A549 (cell line): ENCODE measurements at regions not wholly inside any gene's neighbourhood (a gene's known extent, or its start where the extent isn't known, plus 50 kb on each side); places are given as distances from the start of the nearest gene placed in this dataset.

ENCODE experiments used
- ATAC-seq, 2 experiments: fragments of 200-7000 bp in 1 of 2; fragments of >200 bp in 1 of 2; cut with Nextera tagmentation in 1 of 2; cut with Tn5 transposase in 1 of 2; 3 replicates each; pipeline versions ENCODE4 v1.8.0 to v1.9.1; 2018 to 2020; ENCODE audit warnings: mild to moderate bottlenecking in 1 of 2, moderate library complexity in 1 of 2
- CTCF ChIA-PET: fragments of 300-600 bp; sonication (Branson Sonifier 250); formaldehyde crosslinking; extraction: SDS; loops from one replicate; lab custom pipeline; 2021; ENCODE audit warnings: antibody characterized with exemption, inconsistent platforms; lab: Yijun Ruan, JAX
- POLR2A ChIA-PET: fragments of 350-600 bp; formaldehyde crosslinking; extraction: SDS; loops from one replicate; lab custom pipeline; 2021; ENCODE audit warnings: antibody characterized with exemption, inconsistent platforms; lab: Yijun Ruan, JAX
- DNase-seq, 2 experiments: peaks; one replicate each; pipeline versions ENCODE4 v3.0.0 to v3.0.0-alpha.2; 2011 to 2016; ENCODE audit warnings: low read depth in 1 of 2, low spot score in 1 of 2
- FAIRE-seq: peaks from 2 replicates; lab custom pipeline; 2011; peaks lifted over from hg19 to GRCh38; lab: Jason Lieb, UNC
- H3K27ac ChIP-seq, 2 experiments: fragments of >200 bp; sonication (Bioruptor Twin); formaldehyde crosslinking; 3 replicates each; pipeline ENCODE4 v1.5.1; 2016 to 2017
- H3K4me1 ChIP-seq: fragments of >200 bp; sonication (Bioruptor Twin); formaldehyde crosslinking; 3 replicates; pipeline ENCODE4 v1.6.1; 2016
- H3K4me2 ChIP-seq: fragments of >200 bp; sonication (Bioruptor Twin); formaldehyde crosslinking; 3 replicates; pipeline ENCODE4 v1.6.1; 2016
- H3K4me3 ChIP-seq: fragments of >200 bp; sonication (Bioruptor Twin); formaldehyde crosslinking; 3 replicates; pipeline ENCODE4 v1.5.1; 2016
- H3K9me3 ChIP-seq: fragments of >200 bp; sonication (Bioruptor Twin); formaldehyde crosslinking; 3 replicates; pipeline ENCODE4 v1.6.1; 2016
- ATOH8 ChIP-seq: fragments of 250-450 bp; sonication (Bioruptor Pico); IDR thresholded peaks from 2 replicates; pipeline ENCODE4 v1.5.0; 2020; ENCODE audit warnings: low read depth, mild to moderate bottlenecking, moderate library complexity
- BCL3 ChIP-seq: fragments of >200 bp; sonication (Bioruptor Twin); formaldehyde crosslinking; IDR thresholded peaks from 3 replicates; pipeline ENCODE4 v1.6.1; 2016
- CBX2 ChIP-seq: fragments of 200-600 bp; sonication (generic); IDR thresholded peaks from 2 replicates; pipeline ENCODE4 v1.6.1; 2016; ENCODE audit warnings: low read depth, mild to moderate bottlenecking, borderline replicate concordance
- CHD2 ChIP-seq: fragments of 150-350 bp; IDR thresholded peaks from 2 replicates; pipeline ENCODE4 v1.6.1; 2014; ENCODE audit warnings: low read length; ENCODE audit not compliant: partially characterized antibody
- CHD4 ChIP-seq: fragments of 200-600 bp; sonication (generic); IDR thresholded peaks from 2 replicates; pipeline ENCODE4 v1.6.1; 2016; ENCODE audit warnings: antibody characterized with exemption, mild to moderate bottlenecking, borderline replicate concordance
- CTCF ChIP-seq: fragments of >200 bp; sonication (Bioruptor Twin); formaldehyde crosslinking; IDR thresholded peaks from 3 replicates; pipeline ENCODE4 v1.5.1; 2016
- ELK1 ChIP-seq: fragments of 150-350 bp; IDR thresholded peaks from 2 replicates; pipeline ENCODE4 v1.6.1; 2014; ENCODE audit warnings: low read depth, mild to moderate bottlenecking, low read length
- EP300 ChIP-seq, 2 experiments: fragments of >200 bp; sonication (Bioruptor Twin); formaldehyde crosslinking; IDR thresholded peaks; 2 replicates in 1 of 2; 3 replicates in 1 of 2; pipeline ENCODE4 v1.6.1; 2016 to 2017
- ESRRA ChIP-seq: fragments of 150-350 bp; IDR thresholded peaks from 2 replicates; pipeline ENCODE4 v1.6.1; 2014; ENCODE audit warnings: mild to moderate bottlenecking, low read length, borderline replicate concordance
- FOSB ChIP-seq: fragments of 250-450 bp; sonication (Bioruptor Pico); IDR thresholded peaks from 2 replicates; pipeline ENCODE4 v1.5.0; 2020; ENCODE audit warnings: mild to moderate bottlenecking, moderate library complexity
- HES2 ChIP-seq: fragments of >200 bp; sonication (Bioruptor Twin); formaldehyde crosslinking; IDR thresholded peaks from 2 replicates; pipeline ENCODE4 v1.6.1; 2016
- HEYL ChIP-seq: fragments of 250-450 bp; sonication (Bioruptor Pico); IDR thresholded peaks from 2 replicates; pipeline ENCODE4 v1.8.0; 2021; ENCODE audit warnings: mild to moderate bottlenecking, moderate library complexity
- JUNB ChIP-seq: fragments of >200 bp; sonication (Bioruptor Twin); formaldehyde crosslinking; IDR thresholded peaks from 2 replicates; pipeline ENCODE4 v1.6.1; 2016
- KDM5A ChIP-seq: fragments of 200-600 bp; sonication (generic); IDR thresholded peaks from 2 replicates; pipeline ENCODE4 v1.6.1; 2016; ENCODE audit warnings: antibody characterized with exemption, mild to moderate bottlenecking
- NFE2L2 ChIP-seq: fragments of 150-350 bp; conservative IDR thresholded peaks from 2 replicates; pipeline ENCODE4 v1.6.1; 2014; ENCODE audit warnings: low read length
- REST ChIP-seq: fragments of 200-600 bp; sonication (generic); IDR thresholded peaks from 2 replicates; pipeline ENCODE4 v1.6.1; 2016; ENCODE audit warnings: antibody characterized with exemption, mild to moderate bottlenecking, moderate library complexity
- RNF2 ChIP-seq: fragments of 200-600 bp; sonication (generic); IDR thresholded peaks from 2 replicates; pipeline ENCODE4 v1.6.1; 2016; ENCODE audit warnings: low read depth, mild to moderate bottlenecking, antibody characterized with exemption, moderate library complexity, borderline replicate concordance
- SMC3 ChIP-seq: fragments of >200 bp; sonication (Bioruptor Twin); formaldehyde crosslinking; IDR thresholded peaks from 3 replicates; pipeline ENCODE4 v1.6.1; 2018; ENCODE audit warnings: inconsistent platforms
- USF2 ChIP-seq: fragments of 450-650 bp; IDR thresholded peaks from 2 replicates; pipeline ENCODE4 v1.6.1; 2014; ENCODE audit warnings: antibody characterized with exemption
- ZC3H11A ChIP-seq: fragments of 450-650 bp; IDR thresholded peaks from 2 replicates; pipeline ENCODE4 v1.6.1; 2014; ENCODE audit warnings: antibody characterized with exemption, mild to moderate bottlenecking
- ZNF302 ChIP-seq: fragments of 250-450 bp; sonication (Bioruptor Pico); IDR thresholded peaks from 2 replicates; pipeline ENCODE4 v1.9.0; 2021; ENCODE audit warnings: inconsistent platforms, mild to moderate bottlenecking, moderate library complexity
- WGBS: methylation state at CpG from one replicate; pipeline ENCODE4 v1.1.6; 2017; ENCODE audit errors: missing lambda C conversion rate; 5-methylcytosine and 5-hydroxymethylcytosine counted together

- Histone ChIP-seq H3K4me1 (no peaks in the 10 kb centered on the region), H3K4me3 (no peak overlapping the region)
- no peak for TF ChIP-seq HEYL (CRISPR knock-in tag)
- no peak for TF ChIP-seq USF2
- TF ChIP-seq KDM5A, result no peak
- no peak for TF ChIP-seq ELK1
- TF ChIP-seq CHD4, result no peak
- TF ChIP-seq, all 56 proteins: peak for 0
- no peak overlapping the region for H3K27ac ChIP-seq
- ChIA-PET POLR2A (no interaction called here), CTCF (interaction anchor here (3.6 kb wide), 1 partner anchor 23 kb away, joined by 17 read pairs; no protein-coding TSS in a partner anchor)
- H3K4me2 ChIP-seq, result no peak overlapping the region
- no peaks in the 10 kb centered on the region for H3K9me3 ChIP-seq
- WGBS, result 100% methylated on average over 1 of the region's 1 CpG
- FAIRE-seq (no peak), ATAC-seq (no peak), DNase-seq (no peak)
These were observed 76.1 kb downstream of the C5orf15 start for GRCh38 chr5:133892306-133892705.

GRCh38 chr5:133891390-133891789 is 77.0 kb downstream of the C5orf15 start:
- no peak overlapping the region for H3K4me3 ChIP-seq
- no peaks in the 10 kb centered on the region for H3K9me3 ChIP-seq
- H3K4me2 ChIP-seq, result no peak overlapping the region
- no peak for FAIRE-seq
- TF ChIP-seq RNF2 (no peak), BCL3 (no peak), NFE2L2 (no peak), FOSB (CRISPR knock-in tag) (no peak), JUNB (no peak), EP300 (IDR thresholded peaks at IDR 0.05) (no peak)
- WGBS, result 67% methylated on average over 5 of the region's 5 CpGs
- CTCF ChIA-PET, result interaction anchor here (3.6 kb wide), 1 partner anchor 22 kb away, joined by 17 read pairs; no protein-coding TSS in a partner anchor
- no peak for DNase-seq
- no peak overlapping the region for H3K27ac ChIP-seq
- no peak for ATAC-seq
- POLR2A ChIA-PET, result no interaction called here
- H3K4me1 ChIP-seq, result no peaks in the 10 kb centered on the region

GRCh38 chr5:133890776-133891280 is 77.6 kb downstream of the C5orf15 start:
- POLR2A ChIA-PET, result no interaction called here
- FAIRE-seq (no peak), ATAC-seq (no peak), DNase-seq (no peak)
- no peak overlapping the region for H3K27ac ChIP-seq
- H3K4me3 ChIP-seq, result no peak overlapping the region
- 40% methylated on average over 1 of the region's 1 CpG for WGBS
- TF ChIP-seq ESRRA, result no peak
- no peak for TF ChIP-seq ATOH8 (CRISPR knock-in tag)
- TF ChIP-seq CTCF, result no peak
- TF ChIP-seq FOSB (CRISPR knock-in tag), result no peak
- no peak for TF ChIP-seq SMC3
- TF ChIP-seq RNF2, result no peak
- TF ChIP-seq REST, result no peak
- no peak for TF ChIP-seq HES2
- no peak for TF ChIP-seq CBX2
- TF ChIP-seq CHD2, result no peak
- TF ChIP-seq ZNF302 (CRISPR knock-in tag), result no peak
- no peak for TF ChIP-seq ZC3H11A
- H3K4me1 ChIP-seq, result no peaks in the 10 kb centered on the region
- no peak overlapping the region for H3K4me2 ChIP-seq
- H3K9me3 ChIP-seq, result no peaks in the 10 kb centered on the region
- CTCF ChIA-PET, result no interaction called here
